GM19397 (cell line): ENCODE measurements at regions not wholly inside any gene's neighbourhood (a gene's known extent, or its start where the extent isn't known, plus 50 kb on each side); places are given as distances from the start of the nearest gene placed in this dataset.
"Not testable (repeated sequence)": the region's sequence is repeated elsewhere in the genome, so short reads cannot be mapped to it uniquely, and the experiment has no call there.

Experiments used
- ATAC-seq: cut with Tn5 transposase; IDR thresholded peaks from one replicate; pipeline ENCODE4 v1.9.1; 2021; ENCODE audit warnings: mild to moderate bottlenecking, moderate library complexity; ENCODE audit not compliant: unreplicated experiment

GRCh38 chr10:15921423-15921945, 61.2 kb upstream of the MINDY3 start:
- not testable (repeated sequence) for ATAC-seq

GRCh38 chr10:15931376-15931775, 71.1 kb upstream of the MINDY3 start:
- no peak for ATAC-seq

- not testable (repeated sequence) for ATAC-seq
Measured at GRCh38 chr10:15939543-15939942, 79.2 kb upstream of the MINDY3 start.

- ATAC-seq, result no peak
Measured at GRCh38 chr10:15943426-15943825, 83.1 kb upstream of the MINDY3 start.

- ATAC-seq, result no peak
Measured at GRCh38 chr10:15954188-15954587, 93.9 kb upstream of the MINDY3 start.

- ATAC-seq, result no peak
Measured at GRCh38 chr10:15960277-15960676, 100.0 kb upstream of the MINDY3 start.

GRCh38 chr10:15972736-15973135, 112.4 kb upstream of the MINDY3 start:
- ATAC-seq, result not testable (repeated sequence)

GRCh38 chr10:15985690-15986089, 125.4 kb upstream of the MINDY3 start:
- no peak for ATAC-seq

GRCh38 chr10:15990535-15991129, 130.3 kb upstream of the MINDY3 start:
- ATAC-seq, result no peak

- no peak for ATAC-seq
Measured at GRCh38 chr10:15997313-15997712, 137.0 kb upstream of the MINDY3 start.

GRCh38 chr10:16001581-16001980, 141.3 kb upstream of the MINDY3 start:
- ATAC-seq, result no peak

- no peak for ATAC-seq
Measured at GRCh38 chr10:16009785-16010184, 149.5 kb upstream of the MINDY3 start.

- no peak for ATAC-seq
Measured at GRCh38 chr10:16011548-16011947, 151.2 kb upstream of the MINDY3 start.

- ATAC-seq, result no peak
Measured at GRCh38 chr10:16014469-16014868, 154.2 kb upstream of the MINDY3 start.

- no peak for ATAC-seq
Measured at GRCh38 chr10:16016688-16017087, 156.4 kb upstream of the MINDY3 start.

- ATAC-seq, result no peak
Measured at GRCh38 chr10:16020836-16021235, 160.5 kb upstream of the MINDY3 start.

- not testable (repeated sequence) for ATAC-seq
Measured at GRCh38 chr10:16026832-16027231, 166.5 kb upstream of the MINDY3 start.

GRCh38 chr10:16030562-16030961, 170.3 kb upstream of the MINDY3 start:
- no peak for ATAC-seq

GRCh38 chr10:16049050-16049449, 188.7 kb upstream of the MINDY3 start:
- ATAC-seq, result no peak

- no peak for ATAC-seq
Measured at GRCh38 chr10:16049782-16050181, 189.5 kb upstream of the MINDY3 start.

- no peak for ATAC-seq
Measured at GRCh38 chr10:16063350-16063749, 203.0 kb upstream of the MINDY3 start.

GRCh38 chr10:16083551-16083950, 223.2 kb upstream of the MINDY3 start:
- not testable (repeated sequence) for ATAC-seq

GRCh38 chr10:16105082-16105481, 244.8 kb upstream of the MINDY3 start:
- ATAC-seq, result no peak
